ENCODE measurements at regions not wholly inside any gene's neighbourhood (a gene's known extent, or its start where the extent isn't known, plus 50 kb on each side); places are given as distances from the start of the nearest gene placed in this dataset.

- TF ChIP-seq, protein P1, sequence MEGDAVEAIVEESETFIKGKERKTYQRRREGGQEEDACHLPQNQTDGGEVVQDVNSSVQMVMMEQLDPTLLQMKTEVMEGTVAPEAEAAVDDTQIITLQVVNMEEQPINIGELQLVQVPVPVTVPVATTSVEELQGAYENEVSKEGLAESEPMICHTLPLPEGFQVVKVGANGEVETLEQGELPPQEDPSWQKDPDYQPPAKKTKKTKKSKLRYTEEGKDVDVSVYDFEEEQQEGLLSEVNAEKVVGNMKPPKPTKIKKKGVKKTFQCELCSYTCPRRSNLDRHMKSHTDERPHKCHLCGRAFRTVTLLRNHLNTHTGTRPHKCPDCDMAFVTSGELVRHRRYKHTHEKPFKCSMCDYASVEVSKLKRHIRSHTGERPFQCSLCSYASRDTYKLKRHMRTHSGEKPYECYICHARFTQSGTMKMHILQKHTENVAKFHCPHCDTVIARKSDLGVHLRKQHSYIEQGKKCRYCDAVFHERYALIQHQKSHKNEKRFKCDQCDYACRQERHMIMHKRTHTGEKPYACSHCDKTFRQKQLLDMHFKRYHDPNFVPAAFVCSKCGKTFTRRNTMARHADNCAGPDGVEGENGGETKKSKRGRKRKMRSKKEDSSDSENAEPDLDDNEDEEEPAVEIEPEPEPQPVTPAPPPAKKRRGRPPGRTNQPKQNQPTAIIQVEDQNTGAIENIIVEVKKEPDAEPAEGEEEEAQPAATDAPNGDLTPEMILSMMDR (conservative IDR thresholded peaks at IDR 0.05 in 1 of 2, IDR thresholded peaks at IDR 0.05 in 1 of 2; ENCODE audit: low read depth in 1 of 2, low read length in 2 of 2): no peak
- TF ChIP-seq EZH2 (IDR thresholded peaks at IDR 0.05; ENCODE audit: low read length, missing control alignments): no peak
These were observed 90.8 kb upstream of the THY1 start for GRCh38 chr11:119513806-119514170.

All from fibroblast of lung (primary cell).